CD1c-positive myeloid dendritic cell (primary cell): ENCODE measurements at regions not wholly inside any gene's neighbourhood (a gene's known extent, or its start where the extent isn't known, plus 50 kb on each side); places are given as distances from the start of the nearest gene placed in this dataset.

Source experiments
- DNase-seq: peaks from one replicate; pipeline ENCODE4 v3.0.0-alpha.2; 2016; ENCODE audit errors: extremely low spot score

- DNase-seq: no peak
These were observed 438.1 kb downstream of the LMO4 start for GRCh38 chr1:87766737-87767136.

GRCh38 chr1:87778896-87779295 lies 450.2 kb downstream of the LMO4 start:
- DNase-seq: no peak

- DNase-seq: no peak
These were observed 452.9 kb downstream of the LMO4 start for GRCh38 chr1:87781554-87781953.

- DNase-seq: no peak
These were observed 454.6 kb downstream of the LMO4 start for GRCh38 chr1:87783315-87783714.

GRCh38 chr1:87785386-87785785 lies 456.7 kb downstream of the LMO4 start:
- peak; percentile 38 for DNase-seq

- DNase-seq: no peak
These were observed 457.5 kb downstream of the LMO4 start for GRCh38 chr1:87786229-87786628.

- no peak for DNase-seq
These were observed 458.3 kb downstream of the LMO4 start for GRCh38 chr1:87786861-87787545.

- DNase-seq: no peak
These were observed 458.9 kb downstream of the LMO4 start for GRCh38 chr1:87787551-87787950.

GRCh38 chr1:87790756-87791155 lies 462.1 kb downstream of the LMO4 start:
- no peak for DNase-seq

- peak; percentile 60 for DNase-seq
These were observed 463.5 kb downstream of the LMO4 start for GRCh38 chr1:87791931-87792740.

- no peak for DNase-seq
These were observed 466.3 kb downstream of the LMO4 start for GRCh38 chr1:87794788-87795614.

- DNase-seq: no peak
These were observed 467.1 kb downstream of the LMO4 start for GRCh38 chr1:87795615-87796337.

- DNase-seq: no peak
These were observed 467.8 kb downstream of the LMO4 start for GRCh38 chr1:87796471-87796901.

- DNase-seq: no peak
These were observed 470.8 kb downstream of the LMO4 start for GRCh38 chr1:87799451-87799850.

GRCh38 chr1:87800006-87800405 lies 471.3 kb downstream of the LMO4 start:
- no peak for DNase-seq

GRCh38 chr1:87803375-87803774 lies 474.7 kb downstream of the LMO4 start:
- no peak for DNase-seq

- no peak for DNase-seq
These were observed 475.4 kb downstream of the LMO4 start for GRCh38 chr1:87804128-87804527.

- DNase-seq: no peak
These were observed 477.1 kb downstream of the LMO4 start for GRCh38 chr1:87805666-87806378.

- no peak for DNase-seq
These were observed 477.9 kb downstream of the LMO4 start for GRCh38 chr1:87806379-87807094.

GRCh38 chr1:87810166-87810565 lies 481.5 kb downstream of the LMO4 start:
- no peak for DNase-seq
